ENCODE measurements at regions not wholly inside any gene's neighbourhood (a gene's known extent, or its start where the extent isn't known, plus 50 kb on each side); places are given as distances from the start of the nearest gene placed in this dataset.

- H3K27me3 Mint-ChIP-seq (ENCODE audit: low read depth in 3 of 3) = peaks cover 3 to 17% (median 6%) of the 10 kb centered on the region in 3 donors
- no peak overlapping the region for H3K27ac Mint-ChIP-seq
- no peak overlapping the region for H3K9ac ChIP-seq (ENCODE audit: insufficient read depth, low read length, poor library complexity, severe bottlenecking)
- no peak for TF ChIP-seq CTCF (IDR thresholded peaks at IDR 0.05)
- H3K4me3 ChIP-seq (replicated peaks in 1 of 3; ENCODE audit: low read depth in 2 of 3, low read length in 3 of 3) = no peak overlapping the region
- H3K9me3 Mint-ChIP-seq = peaks cover 0 to 8% (median 3%) of the 10 kb centered on the region in 7 donors
- H4K20me1 ChIP-seq (ENCODE audit: insufficient read depth, low read length) = no peaks in the 10 kb centered on the region
- H3K36me3 Mint-ChIP-seq = no peaks in the 10 kb centered on the region
- H3K27ac ChIP-seq (ENCODE audit: low read depth in 1 of 2, low read length in 2 of 2) = no peak overlapping the region
- no peak overlapping the region for H3K4me2 ChIP-seq (replicated peaks; ENCODE audit: extremely low read depth, low read length, poor library complexity, severe bottlenecking)
- no peaks in the 10 kb centered on the region for H3K4me1 Mint-ChIP-seq
- no peak for DNase-seq
- H3K4me1 ChIP-seq (ENCODE audit: control insufficient read depth in 1 of 2, insufficient read depth in 2 of 2, low read length in 2 of 2) = no peaks in the 10 kb centered on the region
- H3K9me3 ChIP-seq (replicated peaks in 1 of 2; ENCODE audit: control insufficient read depth in 1 of 2, insufficient read depth in 1 of 2, low read length in 2 of 2) = no peaks in the 10 kb centered on the region
- no peak overlapping the region for H3K4me3 Mint-ChIP-seq
- intact Hi-C loops (cut with micrococcal nuclease) = no loop called here
- WGBS (ENCODE audit: insufficient coverage) = 80% methylated on average over 2 of the region's 3 CpGs
- H2AFZ ChIP-seq (ENCODE audit: insufficient read depth, low read depth, low read length, poor library complexity, severe bottlenecking) = no peak overlapping the region
- no peaks in the 10 kb centered on the region for H3K36me3 ChIP-seq (replicated peaks in 1 of 2; ENCODE audit: control insufficient read depth in 1 of 2, insufficient read depth in 2 of 2, low read length in 2 of 2)
- no peaks in the 10 kb centered on the region for H3K79me2 ChIP-seq (ENCODE audit: insufficient read depth, low read length)
- H3K27me3 ChIP-seq (ENCODE audit: control insufficient read depth in 2 of 2, insufficient read depth in 2 of 2, low read length in 2 of 2) = peaks cover 0 to 3% of the 10 kb centered on the region in 2 donors
These were observed 62.2 kb upstream of the INSM2 start for GRCh38 chr14:35471803-35472202.

GRCh38 chr14:35474323-35474722, 59.6 kb upstream of the INSM2 start:
- Histone ChIP-seq H3K9me3 (replicated peaks in 1 of 2; ENCODE audit: control insufficient read depth in 1 of 2, insufficient read depth in 1 of 2, low read length in 2 of 2) (no peaks in the 10 kb centered on the region), H3K4me2 (replicated peaks; ENCODE audit: extremely low read depth, low read length, poor library complexity, severe bottlenecking) (no peak overlapping the region), H3K27ac (ENCODE audit: low read depth in 1 of 2, low read length in 2 of 2) (no peak overlapping the region), H4K20me1 (ENCODE audit: insufficient read depth, low read length) (no peaks in the 10 kb centered on the region), H3K4me1 (ENCODE audit: control insufficient read depth in 1 of 2, insufficient read depth in 2 of 2, low read length in 2 of 2) (no peaks in the 10 kb centered on the region), H3K27me3 (ENCODE audit: control insufficient read depth in 2 of 2, insufficient read depth in 2 of 2, low read length in 2 of 2) (peaks cover 0 to 3% of the 10 kb centered on the region in 2 donors), H3K9ac (ENCODE audit: insufficient read depth, low read length, poor library complexity, severe bottlenecking) (no peak overlapping the region), H3K4me3 (replicated peaks in 1 of 3; ENCODE audit: low read depth in 2 of 3, low read length in 3 of 3) (no peak overlapping the region), H3K36me3 (replicated peaks in 1 of 2; ENCODE audit: control insufficient read depth in 1 of 2, insufficient read depth in 2 of 2, low read length in 2 of 2) (no peaks in the 10 kb centered on the region), H2AFZ (ENCODE audit: insufficient read depth, low read depth, low read length, poor library complexity, severe bottlenecking) (no peak overlapping the region), H3K79me2 (ENCODE audit: insufficient read depth, low read length) (no peaks in the 10 kb centered on the region)
- Mint-ChIP-seq H3K9me3 (peaks cover 0 to 8% (median 2%) of the 10 kb centered on the region in 7 donors), H3K27ac (peak overlapping the region in 1 of 7 donors; percentile 14), H3K4me3 (no peak overlapping the region), H3K4me1 (no peaks in the 10 kb centered on the region), H3K27me3 (ENCODE audit: low read depth in 3 of 3) (peaks cover 3 to 17% (median 6%) of the 10 kb centered on the region in 3 donors), H3K36me3 (no peaks in the 10 kb centered on the region)
- no peak for TF ChIP-seq CTCF (IDR thresholded peaks at IDR 0.05)
- DNase-seq = no peak
- intact Hi-C loops (cut with micrococcal nuclease) = no loop called here
- no CpG with 5 or more reads among the region's 1 CpG for WGBS (ENCODE audit: insufficient coverage)
